Stimulated activated CD8-positive, alpha-beta memory T cell treated with anti-CD3 and anti-CD28 coated beads, Interleukin-12 subunit alpha, Interleukin-12 subunit beta, amount 100 ng/mL, for 24 hours (primary cell): ENCODE measurements at regions not wholly inside any gene's neighbourhood (a gene's known extent, or its start where the extent isn't known, plus 50 kb on each side); places are given as distances from the start of the nearest gene placed in this dataset.

Source experiments
- DNase-seq: peaks from one replicate; pipeline ENCODE4 v3.0.0-alpha.2; 2020; ENCODE audit errors: extremely low read depth

DNA sequence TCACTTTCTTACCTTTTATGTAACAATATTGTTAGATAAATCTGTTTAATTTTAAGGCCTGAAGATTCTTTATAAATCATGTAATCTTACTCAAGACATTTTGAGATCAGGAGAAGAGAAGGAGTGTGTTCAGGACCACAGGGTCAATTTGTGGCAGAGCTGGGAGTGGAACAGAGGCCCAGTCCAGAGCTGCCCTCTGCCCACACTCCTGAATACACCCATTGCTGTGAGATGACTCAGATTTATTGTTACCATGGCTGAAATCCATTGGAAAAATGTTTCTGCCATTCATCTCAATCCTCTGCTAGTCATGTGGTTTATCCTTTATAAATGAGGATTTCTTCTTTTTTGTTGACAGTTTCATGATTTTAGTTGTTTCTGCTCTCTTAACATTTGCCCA lies 100.5 kb upstream of the STXBP6 start:
- no peak for DNase-seq

DNA sequence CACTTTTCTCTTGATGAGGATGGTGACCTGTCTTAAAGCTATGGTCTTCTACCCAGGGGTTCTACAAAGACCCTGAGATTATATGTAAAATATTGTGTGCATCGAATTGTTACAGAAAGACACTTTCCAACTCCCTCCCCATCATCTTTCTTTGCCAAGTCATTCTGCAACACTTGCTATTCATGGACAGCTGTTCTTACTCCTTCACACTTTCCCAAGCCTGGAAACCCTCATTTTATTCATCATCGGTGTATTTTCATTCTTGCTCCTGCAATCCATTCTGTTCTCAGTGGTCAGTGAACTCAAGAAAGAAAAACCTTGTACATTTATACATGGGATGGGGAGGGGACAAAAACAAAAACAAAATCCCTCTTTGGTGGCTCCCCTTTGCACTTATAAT lies 90.5 kb upstream of the STXBP6 start:
- DNase-seq: no peak

DNA sequence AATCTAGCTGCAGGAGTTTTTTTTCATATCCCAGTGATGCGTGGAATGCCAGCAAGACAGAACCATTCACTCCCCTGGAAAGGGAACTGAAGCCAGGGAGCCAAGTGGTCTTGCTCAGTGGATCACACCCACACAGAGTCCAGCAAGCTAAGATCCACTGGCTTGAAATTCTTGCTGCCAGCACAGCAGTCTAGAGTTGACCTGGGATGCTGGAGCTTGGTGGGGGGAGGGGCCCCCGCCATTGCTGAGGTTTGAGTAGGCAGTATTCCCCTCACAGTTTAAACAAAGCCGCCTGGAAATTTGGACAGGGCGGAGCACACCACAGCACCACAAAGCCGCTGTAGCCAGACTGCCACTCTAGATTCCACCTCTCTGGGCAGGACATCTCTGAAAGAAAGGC lies 86.9 kb upstream of the STXBP6 start:
- no peak for DNase-seq

DNA sequence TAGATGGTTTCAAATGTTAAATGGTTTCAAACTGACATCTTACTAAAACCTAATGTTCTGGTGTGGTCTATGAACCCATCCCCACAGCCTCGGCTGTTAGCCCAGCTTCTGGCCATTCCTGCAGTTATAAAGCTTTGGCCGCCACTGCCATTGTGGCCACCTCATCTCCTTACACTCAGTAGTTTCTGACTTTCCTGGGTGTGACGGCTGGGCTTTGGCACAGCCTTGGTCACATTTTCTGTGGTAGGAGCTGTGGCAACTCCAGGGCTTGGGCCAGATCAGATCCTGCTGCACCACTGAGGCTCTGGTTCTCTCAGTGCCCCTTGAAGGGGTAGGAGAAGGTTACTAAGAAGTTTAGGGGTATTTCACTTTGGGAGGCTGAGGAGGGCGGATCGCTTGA lies 84.2 kb upstream of the STXBP6 start:
- no peak for DNase-seq

DNA sequence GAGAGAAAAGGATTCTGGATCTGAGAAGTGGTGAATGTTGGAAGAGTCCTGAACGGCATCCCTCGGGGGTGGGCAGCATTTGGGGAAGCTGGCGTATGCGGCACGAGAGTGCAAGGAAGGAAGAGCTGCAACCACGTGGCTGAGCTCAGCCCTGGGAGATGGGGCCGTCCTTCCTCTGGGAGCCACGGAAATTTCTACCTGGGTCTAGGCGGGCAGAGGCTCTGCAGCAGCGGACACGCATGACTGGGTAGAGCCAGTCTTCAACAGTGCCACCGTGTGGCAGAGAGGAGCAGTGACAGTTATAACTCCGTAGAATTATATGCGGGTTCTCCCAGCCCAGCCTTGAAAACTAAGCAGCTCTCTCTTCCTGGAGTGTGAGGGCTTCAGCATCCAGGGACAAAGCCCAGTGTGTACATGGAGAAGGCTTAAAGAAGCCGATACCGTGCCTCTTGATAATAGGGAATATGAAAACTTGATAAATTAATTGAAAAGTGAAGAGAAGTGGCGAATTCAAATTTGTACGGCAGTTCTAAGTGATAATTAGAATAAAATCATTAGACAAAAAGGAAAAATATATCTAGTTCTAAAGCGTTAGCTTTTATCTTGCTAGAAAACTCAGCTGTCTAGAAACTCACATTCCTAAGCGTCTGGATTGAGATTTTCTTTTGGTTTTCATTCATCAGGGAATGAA lies 82.9 kb upstream of the STXBP6 start:
- peak; percentile 9 for DNase-seq

DNA sequence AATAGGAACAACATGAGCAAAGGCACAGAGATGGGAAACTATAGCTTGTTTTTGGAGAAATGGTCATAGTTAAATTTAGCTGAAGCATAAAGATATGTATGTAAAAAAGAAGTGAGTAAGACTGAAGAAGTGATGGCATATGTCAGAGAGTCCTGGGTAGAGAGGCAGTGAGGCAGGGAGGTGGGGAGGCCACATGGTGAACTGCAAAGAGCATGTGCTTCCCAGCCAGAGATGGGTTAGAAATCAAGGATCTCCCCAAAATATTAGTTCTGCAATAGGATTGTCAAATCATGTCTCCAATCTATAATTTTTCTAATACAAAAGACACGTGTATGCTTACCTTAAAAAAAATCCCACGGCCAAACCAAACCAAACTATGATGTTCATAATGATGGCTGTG lies 82.1 kb upstream of the STXBP6 start:
- DNase-seq: no peak

DNA sequence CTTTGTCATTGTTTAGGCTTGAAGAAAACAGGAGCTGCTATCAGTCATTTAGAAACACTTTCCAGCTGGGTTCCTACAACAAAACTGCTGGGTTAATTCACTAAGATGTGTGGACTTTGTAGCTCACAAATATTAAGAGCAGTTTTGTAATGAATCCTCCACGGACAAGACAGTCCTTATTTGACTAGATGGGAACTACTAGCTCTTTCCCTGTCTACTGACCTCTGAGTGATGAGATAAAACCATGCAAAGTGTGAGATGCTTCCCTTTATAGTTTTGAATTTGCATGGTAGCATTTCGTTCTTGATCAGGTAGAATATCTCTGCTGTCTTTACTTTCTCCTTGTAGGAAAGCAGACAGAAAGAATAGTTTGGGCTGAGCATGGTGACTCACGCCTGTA lies 72.9 kb upstream of the STXBP6 start:
- DNase-seq: no peak

DNA sequence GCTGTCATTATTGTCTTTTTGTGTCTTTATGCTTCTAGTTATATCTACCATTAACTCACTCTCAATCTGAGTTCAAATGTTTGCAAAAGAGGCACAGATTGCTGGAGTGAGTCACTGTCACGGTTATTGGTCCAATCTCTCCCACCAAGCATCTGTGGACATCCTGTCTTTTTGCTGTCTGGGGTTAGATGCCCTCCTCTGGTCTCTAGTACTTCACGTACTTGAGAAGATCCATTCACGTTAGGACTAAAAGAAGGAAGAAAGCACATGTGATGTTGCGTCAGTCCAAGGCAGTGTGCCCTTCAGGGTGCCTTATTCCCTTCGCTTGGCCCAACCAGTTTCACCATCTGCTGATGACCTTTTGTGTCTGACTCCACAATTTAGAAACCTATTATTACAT lies 72.3 kb upstream of the STXBP6 start:
- no peak for DNase-seq

DNA sequence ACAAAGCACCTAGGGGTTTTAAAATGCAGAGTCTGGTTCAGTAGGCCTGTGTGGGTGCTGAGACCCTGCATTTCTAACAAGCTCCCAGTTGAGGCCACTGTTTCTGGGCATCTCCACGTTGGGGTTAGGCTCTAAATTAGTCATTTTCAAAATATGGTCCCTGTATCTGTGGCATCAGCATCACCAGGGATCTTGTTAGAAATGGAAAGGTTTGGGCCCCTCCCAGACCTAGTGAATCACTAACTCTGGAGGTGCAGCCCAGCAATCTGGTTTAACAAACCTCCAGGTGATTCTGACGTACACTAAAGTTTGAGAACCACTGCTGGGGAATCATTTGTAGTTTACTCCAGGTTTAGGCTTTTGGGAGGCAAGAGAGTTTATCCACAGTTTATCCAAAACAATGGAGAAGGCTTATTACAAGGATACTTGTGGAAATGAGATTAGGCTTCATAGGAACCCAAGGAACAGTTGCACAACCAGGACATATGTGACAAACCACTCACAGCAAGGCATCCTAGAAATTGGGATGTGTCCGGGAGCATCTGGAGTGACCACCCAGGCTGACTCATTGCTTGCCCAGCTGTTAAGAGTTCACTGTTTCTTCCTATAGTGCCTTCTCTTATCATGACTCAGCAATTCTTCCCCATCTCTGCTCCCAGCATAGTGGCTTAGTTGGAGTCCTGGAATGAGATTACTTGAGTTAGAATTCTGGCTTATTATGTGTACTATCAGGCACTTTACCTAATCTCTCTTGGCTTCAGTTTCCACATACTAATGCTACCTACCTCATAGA lies 71.6 kb upstream of the STXBP6 start:
- DNase-seq: no peak

DNA sequence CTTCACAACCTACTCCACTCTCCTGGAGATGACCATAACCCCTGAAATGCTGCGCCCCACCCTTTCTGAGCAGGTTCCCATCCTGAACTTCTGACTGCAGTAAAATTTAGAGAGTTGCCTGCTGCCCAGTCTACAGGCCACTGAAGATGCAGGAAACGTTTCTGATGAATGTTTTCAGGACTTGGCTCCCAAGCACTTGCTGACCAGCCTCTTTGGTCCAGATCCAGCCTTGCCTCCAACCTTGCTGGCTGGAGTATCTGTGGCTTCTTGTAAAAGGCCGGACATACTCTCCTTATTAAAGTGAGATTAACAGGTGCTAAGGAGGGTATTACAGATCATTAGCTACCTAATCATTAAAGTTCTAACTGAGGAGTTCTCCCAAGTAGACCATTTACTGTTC lies 70.3 kb upstream of the STXBP6 start:
- no peak for DNase-seq

DNA sequence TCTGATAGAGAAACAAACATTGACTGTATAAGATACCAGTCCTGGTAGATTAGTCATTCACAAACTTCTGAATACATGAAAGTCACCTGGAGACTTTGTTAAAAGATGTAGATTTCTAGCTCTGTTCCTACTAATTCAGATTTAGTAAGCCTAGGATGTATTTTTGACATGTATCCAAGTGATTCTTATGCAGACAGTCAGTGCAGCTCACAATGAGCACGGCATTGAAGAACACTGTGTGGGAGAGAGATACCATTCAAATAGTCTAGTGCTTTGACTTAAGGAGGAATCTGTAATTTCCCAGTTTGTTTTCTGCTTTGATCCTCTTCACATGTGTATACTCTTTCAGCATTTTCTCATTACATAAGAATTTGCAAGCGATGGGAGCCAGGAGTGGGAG lies 68.7 kb upstream of the STXBP6 start:
- no peak for DNase-seq

DNA sequence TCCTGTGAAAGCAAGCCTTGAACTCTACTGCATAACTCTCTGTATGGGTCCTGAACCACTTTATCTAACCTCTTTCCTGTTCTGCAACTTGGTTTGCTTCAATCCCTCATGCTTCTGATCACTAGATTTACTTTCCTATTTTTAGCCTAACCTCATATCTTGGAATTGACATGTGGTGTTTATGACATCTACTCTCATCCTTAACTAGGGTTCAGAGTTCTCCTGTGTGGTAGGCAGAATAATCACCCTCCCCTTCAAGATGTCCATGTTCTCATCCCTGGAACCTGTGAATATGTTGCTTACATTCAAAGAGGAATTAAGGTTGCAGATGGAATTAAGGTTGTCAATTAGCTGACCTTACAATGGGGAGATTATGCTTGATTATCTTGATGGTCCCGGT lies 67.4 kb upstream of the STXBP6 start:
- no peak for DNase-seq

DNA sequence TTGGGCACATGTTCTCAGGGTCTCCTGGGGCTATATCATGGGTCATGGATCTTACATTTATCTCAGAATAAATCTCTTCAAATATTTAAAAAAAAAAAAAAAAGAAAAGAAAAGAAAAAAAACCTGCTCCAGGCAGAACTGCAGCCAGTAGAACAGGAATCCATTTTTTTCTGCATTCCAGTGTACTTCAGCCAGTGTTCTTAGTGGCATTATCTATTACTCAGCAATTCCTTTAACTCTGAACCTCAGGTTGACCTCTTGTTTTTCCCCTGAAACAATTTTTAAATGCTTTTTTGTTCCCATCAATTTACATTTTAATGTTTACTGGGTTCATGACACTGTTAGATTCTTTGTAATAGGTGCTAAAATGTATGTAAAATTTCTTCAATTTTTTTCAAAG lies 66.7 kb upstream of the STXBP6 start:
- no peak for DNase-seq

DNA sequence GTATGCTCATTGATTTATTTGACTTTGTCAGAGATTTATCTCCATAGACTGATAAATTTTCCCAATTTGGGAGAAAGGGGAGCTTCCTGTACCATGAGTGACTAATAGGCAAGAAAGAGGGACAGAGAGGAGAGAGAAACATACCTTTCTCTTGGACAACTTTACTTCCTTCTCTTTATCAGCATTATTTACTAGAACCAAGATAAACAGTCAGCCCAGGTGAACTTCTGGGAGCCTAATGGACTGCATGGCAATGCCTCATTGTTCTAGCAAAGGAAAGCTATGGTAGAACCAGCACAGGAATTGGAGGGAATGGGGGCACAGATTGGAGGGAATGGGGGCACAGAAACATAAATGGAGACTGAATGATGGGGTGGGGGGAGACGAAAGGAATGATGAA lies 63.4 kb upstream of the STXBP6 start:
- DNase-seq: no peak

DNA sequence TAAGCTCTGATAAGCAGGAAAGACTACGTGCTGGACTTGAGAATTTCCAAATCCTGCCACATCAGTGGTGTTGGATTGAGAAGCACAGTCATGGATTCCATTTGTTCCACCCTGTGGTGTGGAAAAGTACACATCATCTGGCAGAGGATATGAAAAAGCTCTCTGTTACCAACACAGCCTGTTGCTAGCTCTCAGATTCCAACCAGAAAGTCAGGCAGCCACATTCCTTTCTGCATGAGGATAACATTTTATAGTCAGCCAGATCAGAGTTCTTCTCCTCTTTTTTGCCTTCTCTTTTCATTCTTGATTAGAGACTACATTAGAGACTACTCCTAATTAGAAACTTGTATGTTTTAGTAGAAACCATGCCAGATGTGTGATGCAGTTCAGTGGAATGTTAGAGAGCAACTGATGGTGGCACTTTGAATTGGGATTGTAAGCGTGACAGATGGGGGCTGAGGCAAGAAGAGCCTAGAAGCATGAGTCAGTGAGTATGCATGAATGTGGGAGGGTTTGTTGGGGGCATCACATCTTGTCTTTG lies 61.2 kb upstream of the STXBP6 start:
- no peak for DNase-seq

DNA sequence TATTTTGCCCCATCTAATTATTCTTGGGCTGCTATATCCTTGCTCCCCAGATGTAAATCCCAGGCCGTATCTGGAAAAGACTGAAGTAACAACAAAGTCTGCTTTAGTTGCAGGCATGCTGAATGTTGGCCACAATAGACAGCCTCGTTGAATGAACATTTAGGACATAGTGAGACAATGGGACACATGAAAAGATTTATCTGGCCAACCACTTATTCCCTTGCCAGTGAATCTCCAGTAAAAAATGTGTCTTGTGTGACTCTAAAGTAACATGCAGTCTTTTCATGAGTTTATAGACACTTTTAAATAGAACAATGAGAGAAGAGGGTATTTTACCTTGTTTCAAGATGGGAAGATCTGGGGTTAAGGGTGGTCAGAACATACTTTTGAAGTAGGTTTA lies 60.2 kb upstream of the STXBP6 start:
- no peak for DNase-seq

DNA sequence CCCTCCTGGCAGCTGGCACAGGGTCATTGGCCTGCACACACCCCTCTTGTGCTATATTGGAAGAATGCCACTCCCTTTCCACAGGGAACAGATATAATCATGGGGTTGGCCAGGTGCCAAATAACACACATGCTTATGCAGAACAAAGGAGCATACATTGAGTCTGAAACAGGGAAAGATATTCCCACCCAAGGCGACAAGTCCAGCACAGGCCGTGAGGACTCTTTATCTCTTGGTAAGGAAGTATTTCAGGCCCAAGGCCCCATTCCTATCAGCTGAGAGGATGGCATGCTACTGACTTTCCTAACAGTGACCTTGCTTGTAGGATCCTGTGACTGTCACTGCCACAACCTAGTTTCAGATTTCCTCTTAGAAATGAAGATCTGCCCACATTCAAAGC lies 59.0 kb upstream of the STXBP6 start:
- DNase-seq: no peak

DNA sequence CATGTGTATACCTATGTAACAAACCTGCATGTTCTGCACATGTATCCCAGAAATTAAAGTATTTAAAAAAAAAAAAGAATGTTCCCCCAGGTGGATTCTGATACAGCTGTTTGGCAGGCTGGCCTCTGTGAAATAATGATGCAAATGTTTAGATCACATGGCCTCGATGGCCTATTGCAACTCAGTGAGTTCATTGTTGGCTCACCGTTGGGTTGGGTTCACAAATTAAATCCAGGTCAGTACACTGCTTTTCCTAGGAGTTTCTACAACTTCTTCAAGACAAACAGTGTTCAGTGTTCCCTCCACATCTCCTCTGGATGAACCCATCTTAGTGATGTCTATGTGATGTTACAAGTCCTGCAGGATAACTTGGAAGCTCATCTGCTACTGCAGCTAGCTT lies 58.3 kb upstream of the STXBP6 start:
- DNase-seq: no peak

DNA sequence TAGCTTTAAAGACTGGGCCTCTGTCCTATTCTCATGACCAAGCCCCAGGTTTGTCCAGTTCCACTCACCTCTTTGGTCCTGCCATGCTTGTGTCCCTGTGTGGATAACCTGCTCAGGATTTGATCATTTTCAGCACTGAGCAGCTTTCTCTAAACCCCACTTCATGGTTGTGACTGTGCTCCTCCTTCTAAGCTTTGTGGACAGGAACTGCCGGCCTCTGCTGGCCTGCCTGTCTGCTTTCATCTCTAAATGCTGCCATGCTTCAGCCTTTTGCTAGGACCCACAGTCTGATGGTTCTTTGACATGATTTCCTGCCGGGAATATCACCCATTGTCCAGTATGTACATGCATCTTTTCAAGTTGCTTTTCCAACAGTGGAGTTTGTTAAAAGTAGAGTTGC lies 53.9 kb upstream of the STXBP6 start:
- no peak for DNase-seq

DNA sequence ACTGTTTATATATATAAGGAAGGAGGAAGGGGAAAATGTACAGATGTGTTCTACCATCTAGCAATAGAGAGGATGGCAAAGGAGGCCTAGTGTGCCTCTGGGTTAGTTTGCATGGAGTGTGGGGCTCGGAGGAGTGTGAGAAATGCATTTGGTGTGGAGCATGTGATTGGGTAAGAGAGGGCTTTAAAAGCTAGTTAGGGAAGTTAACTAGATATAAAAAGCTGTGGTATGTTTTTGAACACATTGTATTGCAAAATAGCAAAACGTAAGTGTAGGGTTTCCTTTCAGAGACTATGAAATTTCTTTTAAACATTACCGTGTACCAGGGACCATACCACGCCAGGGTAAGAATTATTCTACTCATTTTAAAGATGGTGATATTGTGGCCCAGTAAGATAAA lies 53.3 kb upstream of the STXBP6 start:
- no peak for DNase-seq

DNA sequence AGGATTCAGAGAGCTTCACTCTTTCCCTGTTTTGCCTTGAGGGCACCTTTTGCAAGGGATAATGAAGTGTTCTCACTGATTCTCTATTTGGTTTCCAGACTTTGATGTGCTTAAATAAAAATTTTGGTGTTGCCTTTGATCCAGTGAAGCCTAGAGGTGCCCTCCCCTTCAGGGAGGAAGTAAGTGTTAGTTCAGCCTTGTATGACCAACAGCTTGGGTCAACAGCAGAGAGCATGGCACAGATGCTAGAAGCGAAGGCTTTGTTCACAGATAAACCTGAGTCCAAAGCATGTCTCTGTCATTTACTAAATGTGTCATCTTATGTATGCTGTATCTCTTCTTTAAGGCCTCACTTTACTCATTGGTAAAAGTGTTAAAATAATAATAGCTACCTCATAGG lies 52.8 kb upstream of the STXBP6 start:
- DNase-seq: no peak

DNA sequence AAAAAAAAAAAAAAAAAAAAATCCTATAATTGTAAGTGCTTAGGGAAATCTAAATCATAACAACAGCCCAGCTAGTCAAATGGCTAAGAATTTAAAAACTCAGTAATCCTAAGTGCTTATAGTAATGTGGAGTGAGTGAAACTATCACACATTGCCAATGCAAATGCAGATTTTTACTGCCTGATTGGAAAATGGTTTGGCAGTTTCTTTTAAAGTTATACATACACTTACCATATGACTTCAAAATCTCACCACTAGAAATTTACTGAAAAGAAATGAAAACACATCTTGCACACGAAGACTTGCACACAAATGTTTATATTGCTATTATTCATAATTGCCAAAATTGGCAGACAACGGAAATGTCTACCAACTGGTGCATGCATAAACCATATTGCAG lies 51.3 kb upstream of the STXBP6 start:
- DNase-seq: no peak
